GM19438 (cell line): ENCODE measurements at regions not wholly inside any gene's neighbourhood (a gene's known extent, or its start where the extent isn't known, plus 50 kb on each side); places are given as distances from the start of the nearest gene placed in this dataset.
"Not testable (repeated sequence)": the region's sequence is repeated elsewhere in the genome, so short reads cannot be mapped to it uniquely, and the experiment has no call there.

ENCODE experiments used
- ATAC-seq: cut with Tn5 transposase; IDR thresholded peaks from one replicate; pipeline ENCODE4 v1.9.1; 2021; ENCODE audit warnings: low read depth; ENCODE audit not compliant: unreplicated experiment

DNA sequence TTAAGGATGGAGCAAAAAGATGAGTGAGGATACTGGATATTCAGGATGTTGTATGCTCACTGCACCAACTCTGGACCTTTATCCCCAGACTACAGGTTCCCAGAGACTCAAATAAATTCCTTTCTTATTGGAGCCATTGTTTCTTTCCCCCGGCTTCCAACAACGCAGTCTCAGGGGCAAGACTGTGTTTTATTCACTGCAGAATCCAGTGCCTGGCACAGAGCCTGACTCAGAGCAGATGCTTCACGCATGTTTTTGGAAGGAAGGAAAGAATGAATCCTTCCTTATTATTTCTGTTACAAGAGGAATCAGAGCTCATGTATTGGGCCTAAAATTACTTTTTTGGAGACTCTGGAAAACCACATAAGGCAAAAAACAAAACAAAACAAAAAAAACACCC is 96.0 kb upstream of the VGLL4 start:
- ATAC-seq = no peak

DNA sequence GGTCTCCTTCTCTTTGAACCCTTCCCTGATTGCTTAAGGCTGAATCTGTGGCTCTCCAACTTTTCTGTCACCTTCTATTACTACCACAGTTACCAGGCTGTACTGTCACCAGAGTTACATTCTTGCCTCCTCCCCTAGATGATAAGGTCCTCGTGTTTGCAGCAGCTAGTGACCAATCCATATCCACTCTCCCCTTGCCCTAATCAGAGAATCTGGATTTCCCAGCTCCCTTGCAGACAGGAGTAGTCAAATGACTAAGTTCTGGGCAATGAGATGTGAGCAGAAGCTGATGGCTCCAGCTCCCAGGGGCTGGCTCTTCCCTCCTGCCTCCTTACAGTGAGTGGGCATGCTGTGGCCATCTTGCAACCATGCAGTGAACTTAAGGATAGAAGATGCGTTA is 95.4 kb upstream of the VGLL4 start:
- no peak for ATAC-seq

DNA sequence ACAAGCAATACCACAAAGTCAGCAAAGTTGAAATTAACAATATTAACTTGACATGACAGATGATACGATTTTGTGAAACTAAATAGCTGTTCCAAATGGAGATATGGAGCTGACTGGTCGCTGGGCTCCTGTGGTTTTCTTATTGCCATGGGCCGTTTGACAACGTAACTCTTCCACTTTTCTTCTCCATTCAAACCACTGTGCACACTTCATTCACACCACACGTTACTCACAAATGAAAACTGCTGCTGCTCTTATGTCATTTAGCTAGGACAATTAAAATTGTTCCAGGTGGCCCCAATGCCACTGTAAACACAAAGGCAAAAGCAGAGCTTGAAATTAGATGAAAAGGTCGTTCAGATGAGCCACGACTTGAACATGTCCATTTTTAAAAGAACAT is 94.0 kb upstream of the VGLL4 start:
- ATAC-seq = no peak

DNA sequence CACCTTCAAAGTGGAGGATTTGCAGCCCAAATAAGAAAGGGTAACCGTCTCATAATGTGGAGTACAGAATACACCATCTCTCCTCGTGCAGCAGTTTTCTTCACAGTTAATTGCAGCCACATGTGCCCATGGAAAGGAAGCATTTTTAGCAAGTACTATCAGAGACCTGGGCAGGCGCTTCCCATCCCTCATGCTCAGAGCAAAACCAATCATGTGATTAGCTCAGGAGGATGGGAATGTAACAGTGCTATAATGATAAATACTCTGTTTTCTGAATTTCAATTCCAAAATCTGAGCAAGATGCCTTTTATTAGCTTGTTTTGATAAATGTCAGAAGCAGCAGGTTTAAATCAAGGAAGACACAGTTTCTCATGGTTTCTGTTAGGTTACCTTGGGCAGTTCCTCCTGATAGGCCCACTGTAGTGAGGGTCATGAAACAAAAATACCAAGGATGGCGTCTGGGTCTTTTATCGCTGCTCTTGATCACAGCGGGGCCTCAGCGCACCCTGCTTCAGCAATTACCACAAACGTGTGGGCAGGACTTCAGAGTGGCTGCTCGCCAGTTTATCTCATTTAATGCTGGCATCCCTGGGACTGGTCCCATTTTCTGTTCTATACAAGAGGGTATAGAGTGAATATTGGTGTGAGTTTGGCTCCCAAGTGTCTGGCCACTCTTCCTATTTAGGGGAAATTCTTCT is 92.6 kb upstream of the VGLL4 start:
- no peak for ATAC-seq

DNA sequence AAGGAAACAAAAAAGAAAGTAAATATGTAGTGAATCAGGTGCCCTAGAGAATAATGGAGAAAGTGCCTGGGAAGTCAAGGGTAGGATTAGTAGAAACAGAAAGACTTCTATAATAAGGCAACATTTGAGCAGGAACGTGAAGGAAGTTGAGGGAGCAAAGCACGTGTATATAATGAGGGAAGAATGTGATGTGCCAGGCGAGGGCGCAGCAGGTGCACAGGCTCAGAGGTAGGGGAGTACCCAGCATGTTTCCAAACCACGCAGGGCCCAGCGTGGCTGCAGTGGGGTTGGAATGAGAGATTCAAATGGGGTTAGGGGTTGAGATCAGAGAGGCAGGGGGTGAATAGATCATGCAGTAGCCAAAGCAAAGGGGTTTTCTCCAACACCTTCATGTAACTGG is 91.9 kb upstream of the VGLL4 start:
- ATAC-seq = no peak

DNA sequence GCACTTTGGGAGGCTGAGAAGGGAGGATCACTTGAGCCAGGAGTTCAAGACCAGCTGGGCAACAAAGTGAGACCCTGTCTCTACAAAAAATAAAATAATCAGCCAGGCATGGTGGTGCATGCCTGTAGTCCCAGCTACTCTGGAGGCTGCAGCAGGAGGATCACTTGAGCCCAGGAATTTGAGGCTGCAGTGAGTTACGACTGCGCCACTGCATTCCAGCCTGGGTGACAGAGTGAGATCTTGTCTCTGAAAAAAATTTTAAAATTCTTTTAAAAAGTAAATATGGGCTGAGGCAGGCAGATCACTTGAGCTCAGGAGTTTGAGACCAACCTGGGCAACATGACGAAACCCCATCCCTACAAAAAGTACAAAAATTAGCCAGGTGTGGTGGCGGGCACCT is 91.4 kb upstream of the VGLL4 start:
- not testable (repeated sequence) for ATAC-seq

DNA sequence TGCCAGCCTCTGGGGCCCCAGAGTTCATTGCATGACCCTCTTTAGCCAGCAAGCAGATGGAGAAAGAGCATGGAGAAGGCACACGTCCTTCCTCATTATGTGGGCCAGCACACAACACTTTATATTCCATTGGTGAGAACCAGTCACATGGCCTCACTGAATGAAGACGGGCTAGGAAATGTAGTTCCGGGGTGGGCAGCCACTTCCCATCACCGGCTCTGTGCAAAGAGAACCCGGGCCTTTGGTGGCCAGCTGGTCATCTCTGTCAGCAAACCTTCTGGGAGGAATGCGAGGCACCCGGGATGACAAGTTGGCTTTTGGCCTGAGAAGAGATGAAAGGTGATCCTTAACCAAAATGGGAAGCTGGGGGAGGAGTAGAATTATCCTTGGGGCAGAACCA is 90.2 kb upstream of the VGLL4 start:
- ATAC-seq = no peak

DNA sequence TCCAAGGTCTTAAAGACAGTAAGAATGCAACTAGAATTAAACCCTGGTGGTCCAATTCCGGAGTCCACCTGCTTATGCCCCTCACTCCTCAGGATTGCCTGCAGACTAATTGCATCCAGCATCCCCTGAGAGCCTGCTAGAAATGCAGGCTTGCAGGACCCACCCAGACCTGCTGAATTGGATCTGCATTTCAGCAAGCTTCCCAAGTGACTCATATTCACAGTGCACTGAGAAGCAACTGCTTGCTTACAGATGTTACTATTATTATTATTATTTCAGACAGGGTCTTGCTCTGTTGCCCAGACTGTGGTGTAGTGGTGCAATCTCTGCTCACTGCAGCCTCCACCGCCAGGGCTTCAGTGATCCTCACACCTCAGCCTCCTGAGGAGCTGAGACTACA is 83.5 kb upstream of the VGLL4 start:
- no peak for ATAC-seq

DNA sequence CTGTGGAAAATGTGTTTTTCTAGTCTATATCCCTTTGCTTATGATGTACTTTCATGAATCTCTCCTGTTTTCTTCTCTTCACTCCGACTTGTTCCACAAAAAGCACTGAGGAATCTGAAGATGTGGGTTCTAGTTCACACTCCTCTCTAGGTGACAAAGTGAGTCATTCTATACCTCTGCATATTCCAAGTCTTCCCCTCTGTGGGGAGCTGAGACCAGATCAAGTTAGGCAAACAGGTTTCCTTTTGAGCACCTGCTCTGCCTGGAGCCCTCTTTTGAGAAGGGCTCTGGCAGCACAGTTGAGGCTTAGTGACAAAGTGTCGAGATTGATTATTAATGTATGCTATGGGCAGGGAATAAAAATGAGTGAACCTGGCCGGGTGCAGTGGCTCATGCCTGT is 82.4 kb upstream of the VGLL4 start:
- no peak for ATAC-seq

DNA sequence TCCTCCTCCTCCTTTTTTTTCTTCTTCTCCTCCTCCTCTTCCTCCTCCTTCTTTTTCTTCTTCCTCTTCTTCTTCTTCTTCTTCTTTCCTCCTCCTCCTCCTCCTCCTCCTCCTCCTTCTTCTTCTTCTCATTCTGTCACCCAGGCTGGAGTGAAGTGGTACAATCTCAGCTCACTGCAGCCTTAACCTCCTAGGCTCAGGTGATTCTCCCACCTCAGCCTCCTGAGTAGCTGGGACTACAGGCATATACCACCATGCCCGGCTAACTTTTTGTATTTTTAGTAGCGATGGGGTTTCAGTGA is 81.6 kb upstream of the VGLL4 start:
- ATAC-seq = not testable (repeated sequence)

DNA sequence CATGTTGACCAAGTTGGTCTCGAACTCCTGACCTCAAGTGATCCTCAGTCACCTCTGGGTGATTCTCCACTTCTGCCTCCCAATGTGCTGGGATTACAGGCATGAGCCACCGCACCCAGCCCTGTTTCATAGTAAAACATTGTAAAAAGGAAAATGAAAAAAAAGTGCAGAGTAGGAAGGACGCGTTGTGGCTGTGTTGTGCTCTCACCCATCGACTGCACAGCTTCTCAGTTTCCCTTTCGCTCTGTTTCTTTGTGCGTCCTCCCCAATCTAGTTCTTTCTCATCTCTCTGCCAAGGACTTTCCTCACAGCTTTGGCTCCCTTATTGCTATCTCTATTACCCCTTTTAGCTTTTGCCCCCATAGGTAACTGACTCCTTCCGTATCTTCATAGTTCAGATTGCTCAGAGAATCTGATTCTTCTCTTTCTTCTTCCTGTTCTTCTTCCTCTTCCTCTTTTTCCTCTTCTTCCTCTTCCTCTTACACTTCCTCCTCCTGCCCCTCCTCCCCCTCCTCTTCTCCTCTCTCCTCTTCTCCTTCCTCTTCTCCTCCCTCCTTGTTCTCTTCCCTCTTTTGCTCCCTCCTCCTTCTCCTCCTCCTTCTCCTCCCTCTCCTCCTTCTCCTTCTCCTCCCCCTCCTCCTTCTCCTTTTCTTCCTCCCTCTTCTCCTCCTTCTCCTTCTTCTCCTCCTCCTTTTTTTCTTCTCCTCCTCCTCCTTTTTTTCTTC is 81.1 kb upstream of the VGLL4 start:
- ATAC-seq = peak; percentile 55

DNA sequence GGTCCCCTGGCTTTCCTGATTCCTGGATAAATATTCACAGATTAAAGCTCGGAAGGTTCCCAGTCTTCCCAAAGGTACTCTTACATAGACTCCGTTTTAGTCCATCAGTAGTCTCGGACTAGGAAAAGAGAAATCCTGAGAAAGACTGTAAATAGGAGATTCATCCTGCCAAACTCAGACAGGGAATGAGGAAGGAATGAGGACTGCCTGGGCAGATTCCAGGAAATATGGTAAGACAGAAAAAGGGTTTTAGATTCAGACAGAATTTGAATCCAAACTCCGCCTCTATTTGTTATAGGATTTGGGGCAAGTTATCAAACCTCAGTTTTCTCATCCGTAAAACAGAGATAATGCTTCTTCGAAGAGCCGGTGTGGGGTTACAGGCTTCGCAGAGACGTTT is 77.8 kb upstream of the VGLL4 start:
- ATAC-seq = no peak

DNA sequence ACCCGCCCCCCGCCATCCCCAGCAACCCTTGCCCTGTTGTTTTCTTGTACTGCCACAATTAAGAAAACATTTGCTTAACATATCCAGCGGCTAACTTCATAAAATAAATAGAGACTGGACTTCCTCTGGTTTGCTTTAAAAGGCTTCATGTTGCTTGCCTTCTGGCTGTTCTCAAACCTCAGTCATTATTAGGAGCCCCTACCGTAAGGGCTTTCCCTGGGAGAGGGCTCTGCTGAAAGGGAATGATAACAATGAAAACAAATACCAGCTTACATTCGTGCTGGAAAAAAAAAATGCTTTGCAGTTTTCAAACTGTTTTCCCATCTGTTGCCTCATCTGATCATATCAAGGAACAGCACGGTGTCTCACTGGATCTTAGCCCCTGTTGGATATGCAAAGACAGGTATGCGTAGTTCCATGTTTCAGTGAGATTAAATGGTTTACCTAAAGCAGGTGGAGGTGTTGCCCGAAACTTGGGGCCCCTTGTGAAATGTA is 77.2 kb upstream of the VGLL4 start:
- ATAC-seq = no peak

DNA sequence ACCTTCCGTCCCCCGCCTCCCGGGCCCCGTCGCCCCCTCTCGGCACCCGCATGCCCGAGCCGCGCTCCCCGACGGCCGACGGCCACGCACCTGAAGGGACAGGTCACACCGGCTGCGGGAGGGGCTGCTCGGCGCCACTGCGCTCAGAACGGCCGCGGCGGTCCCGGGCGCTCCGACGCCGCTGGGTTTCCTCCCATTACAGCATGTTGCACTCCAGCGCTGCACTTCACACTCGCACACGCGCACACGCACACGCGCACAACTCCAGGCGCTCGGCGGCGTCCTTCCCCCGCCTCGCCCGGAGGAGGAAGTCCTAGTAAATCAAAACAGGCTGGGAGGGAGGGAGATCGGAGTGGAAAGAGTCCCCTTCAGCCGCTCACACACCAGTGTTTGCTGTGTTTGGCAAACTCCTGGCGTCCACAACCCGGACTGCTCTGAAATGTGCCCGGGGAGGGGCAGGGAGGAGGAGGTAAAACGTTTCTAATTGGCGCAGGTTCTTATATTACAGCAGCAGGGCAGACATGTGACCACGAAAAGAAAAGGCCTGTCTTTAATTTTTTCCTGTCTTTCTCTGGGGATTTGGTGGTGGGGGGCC is 76.7 kb upstream of the VGLL4 start:
- ATAC-seq = peak; percentile 29

DNA sequence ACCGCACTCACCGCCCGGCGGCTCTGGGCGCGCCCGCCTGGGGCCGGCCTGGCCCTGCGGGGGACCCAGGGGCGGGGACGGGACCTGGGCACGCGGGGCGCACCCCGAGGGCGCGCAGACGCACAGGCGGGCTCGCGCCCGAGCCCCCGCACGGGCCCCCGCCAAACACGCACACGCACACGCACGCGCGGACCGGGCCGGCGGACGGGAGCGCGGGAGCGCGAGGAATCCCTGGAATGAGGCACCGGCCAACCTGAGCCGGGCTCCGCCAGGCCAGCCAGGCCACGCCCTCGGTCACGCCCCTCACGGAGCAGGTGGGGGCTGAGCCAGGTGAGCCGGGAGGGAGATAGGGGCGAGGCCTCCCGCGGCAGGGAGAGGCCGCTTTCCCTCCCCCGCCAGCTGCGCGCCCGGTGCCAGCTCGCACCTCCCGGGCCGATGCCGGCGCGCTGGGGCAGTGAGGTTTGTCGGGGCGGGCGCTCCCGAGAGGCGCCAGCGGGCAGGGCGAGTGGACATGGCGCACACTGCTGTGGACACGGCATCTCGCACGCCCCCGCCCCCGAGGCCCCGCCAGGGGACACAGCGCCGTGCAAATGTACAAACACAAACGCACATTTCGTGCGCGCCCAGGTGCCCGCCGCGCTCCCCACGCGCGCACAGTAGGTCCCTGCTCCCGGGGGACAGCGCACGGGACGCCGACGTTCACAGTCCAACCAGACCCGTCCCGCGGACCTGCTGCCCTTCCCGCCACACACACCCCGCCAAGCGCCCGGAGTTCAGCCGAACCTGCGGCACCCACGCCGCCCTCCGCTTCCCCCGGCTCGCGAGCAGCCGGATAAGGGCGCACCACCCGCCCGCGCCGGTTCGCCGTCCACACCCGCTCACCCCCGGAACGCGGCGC is 75.9 kb upstream of the VGLL4 start:
- peak; percentile 64 for ATAC-seq

DNA sequence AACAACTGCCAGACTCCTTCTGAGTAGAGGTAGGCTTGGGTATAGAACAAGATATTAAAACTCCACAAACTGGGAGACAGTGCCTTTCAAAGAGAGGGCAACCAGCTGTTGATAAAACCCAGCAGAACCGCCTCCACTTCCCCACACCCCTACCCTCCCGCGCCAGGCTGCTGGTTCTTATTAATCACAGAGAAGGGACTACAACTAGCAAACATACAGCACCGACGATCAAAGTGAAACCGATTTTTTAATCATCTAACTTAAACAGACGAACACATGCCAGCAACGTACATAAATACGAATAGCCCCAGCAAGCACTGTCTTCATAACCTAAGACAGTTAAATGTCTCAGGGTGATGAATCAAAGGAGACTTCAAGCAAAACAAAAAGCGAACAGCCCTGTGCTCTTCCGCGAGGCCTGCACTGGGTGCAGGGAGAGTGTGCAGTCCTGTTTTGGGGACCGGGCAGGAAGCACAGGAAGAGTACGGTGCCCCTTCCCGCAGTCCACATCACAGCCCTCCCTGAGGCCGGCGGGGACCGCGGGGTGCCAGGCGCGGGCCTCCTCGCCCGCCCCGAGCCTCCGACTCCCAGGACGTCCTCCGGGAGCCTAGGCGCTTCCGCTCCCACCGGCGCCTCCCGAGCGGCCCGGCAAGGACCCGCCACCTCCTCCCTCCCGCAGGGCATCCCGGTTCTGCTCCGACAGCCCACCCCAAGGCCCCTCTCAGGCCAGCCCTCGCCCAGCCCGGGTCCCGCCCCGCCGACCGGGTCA is 75.1 kb upstream of the VGLL4 start:
- ATAC-seq = peak; percentile 21

DNA sequence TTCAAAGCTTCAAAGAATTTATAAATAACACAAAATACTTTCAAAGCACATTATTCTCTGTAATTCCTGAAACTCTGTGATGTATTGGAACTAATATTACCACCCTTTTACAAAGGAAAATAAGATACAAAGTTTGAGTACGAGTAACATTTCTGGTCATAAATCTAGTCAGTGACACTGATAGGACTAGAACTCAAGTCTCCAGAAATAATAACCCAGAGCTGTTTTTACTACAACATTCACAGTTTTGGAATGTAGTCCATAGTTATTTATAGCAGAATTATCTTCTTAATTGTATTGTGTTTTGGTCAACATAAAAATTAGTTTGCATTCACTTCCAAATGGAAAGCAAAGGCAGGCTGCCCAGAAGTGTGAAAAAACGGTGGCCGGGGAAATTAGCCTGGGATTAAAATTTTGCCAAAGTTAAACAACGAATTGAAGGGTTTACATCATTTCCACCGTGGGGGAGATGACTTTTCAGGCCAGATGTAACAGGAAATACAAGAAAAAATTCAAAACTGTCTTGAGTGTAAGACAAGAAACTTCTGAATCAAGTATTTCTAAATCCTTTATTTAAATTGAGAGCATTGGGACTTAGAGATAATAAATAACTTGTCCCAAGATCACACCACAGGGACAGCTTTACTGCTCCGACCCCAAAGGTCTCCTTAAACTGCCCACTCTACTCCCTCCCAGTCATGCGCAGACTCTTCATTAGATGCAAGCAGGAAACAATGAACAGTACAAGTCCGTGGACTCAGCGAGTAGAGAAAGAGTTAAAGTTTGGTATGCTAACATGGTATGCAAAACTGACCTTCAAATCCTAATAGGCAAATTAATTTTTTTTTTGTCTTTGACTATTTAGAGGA is 74.3 kb upstream of the VGLL4 start:
- ATAC-seq = peak; percentile 15

DNA sequence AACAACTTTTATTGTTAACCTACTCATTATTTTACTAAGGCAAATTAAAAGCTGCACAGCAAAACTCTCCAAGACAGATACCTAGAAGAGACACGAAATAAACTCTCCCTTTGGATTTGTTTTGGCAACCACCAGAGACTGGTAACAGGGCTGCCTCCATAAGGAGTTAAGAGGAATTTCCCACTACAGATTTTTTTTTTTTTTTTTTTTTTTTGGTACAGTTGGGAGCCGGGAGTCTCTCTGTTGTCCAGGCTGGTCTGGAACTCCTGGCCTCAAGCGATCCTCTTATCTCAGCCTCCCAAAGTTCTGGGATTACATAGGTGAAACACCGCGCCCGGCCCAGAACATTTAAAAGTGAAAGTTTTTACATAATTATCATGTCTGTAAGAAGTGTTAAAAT is 73.6 kb upstream of the VGLL4 start:
- no peak for ATAC-seq

DNA sequence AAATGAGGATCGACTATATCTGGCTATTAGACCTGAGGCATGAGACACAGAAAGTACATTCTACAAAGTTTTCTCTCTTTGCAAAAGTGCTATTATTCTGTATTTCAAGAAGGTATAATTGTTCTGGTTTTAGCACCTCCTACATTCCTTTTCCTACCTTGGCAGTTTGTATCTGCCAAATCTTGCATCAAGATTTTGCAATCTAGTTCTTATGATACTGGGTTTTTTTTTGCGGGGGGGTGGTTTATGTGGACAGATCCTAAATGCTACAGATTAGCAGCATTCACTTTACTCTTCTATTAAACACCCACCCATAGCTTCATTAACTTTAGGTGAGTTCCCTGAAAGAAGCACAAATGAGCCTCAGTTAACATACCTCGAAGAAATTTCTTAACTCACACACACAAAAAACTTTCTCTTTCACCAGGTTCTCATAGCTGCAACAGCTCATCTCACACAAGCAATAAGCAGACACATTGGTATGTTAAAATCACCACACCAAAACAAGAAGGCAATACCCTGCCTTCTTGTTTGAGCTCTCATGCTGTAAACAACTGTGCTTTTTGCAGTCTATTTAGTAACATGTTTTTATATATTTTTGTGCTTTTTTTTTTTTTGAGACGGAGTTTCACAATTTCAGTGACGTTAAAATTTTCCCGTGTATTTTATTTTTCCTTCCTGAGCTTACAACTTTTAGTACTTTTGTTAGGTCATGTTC is 73.0 kb upstream of the VGLL4 start:
- ATAC-seq = no peak
